DND-41 (cell line): ENCODE measurements at regions not wholly inside any gene's neighbourhood (a gene's known extent, or its start where the extent isn't known, plus 50 kb on each side); places are given as distances from the start of the nearest gene placed in this dataset.

Experiments
- ATAC-seq: fragments of 200-7000 bp; cut with Tn5 transposase; 3 replicates; pipeline ENCODE4 v1.9.1; 2021; ENCODE audit warnings: low read depth; ENCODE audit not compliant: insufficient read depth
- DNase-seq: peaks from one replicate; pipeline ENCODE4 v3.0.0-alpha.2; 2020
- H2AFZ ChIP-seq: 2 replicates; pipeline ENCODE4 v1.6.0; 2012; ENCODE audit warnings: low read depth, low read length
- H3K27ac ChIP-seq: 2 replicates; pipeline ENCODE4 v1.5.1; 2012; ENCODE audit warnings: low read length, inconsistent platforms
- H3K27me3 ChIP-seq: fragments of 200-600 bp; sonication (generic); 2 replicates; pipeline ENCODE4 v1.6.0; 2012; ENCODE audit warnings: low read length, mild to moderate bottlenecking, inconsistent platforms; ENCODE audit not compliant: insufficient read depth, poor library complexity
- H3K36me3 ChIP-seq: 2 replicates; pipeline ENCODE4 v1.5.1; 2012; ENCODE audit warnings: low read length, inconsistent platforms; ENCODE audit not compliant: insufficient read depth
- H3K4me1 ChIP-seq: 2 replicates; pipeline ENCODE4 v1.5.1; 2012; ENCODE audit warnings: mild to moderate bottlenecking, low read length; ENCODE audit not compliant: insufficient read depth
- H3K4me2 ChIP-seq: 2 replicates; pipeline ENCODE4 v1.6.0; 2012; ENCODE audit warnings: mild to moderate bottlenecking, moderate library complexity, low read length, inconsistent platforms; ENCODE audit not compliant: insufficient read depth
- H3K4me3 ChIP-seq, 2 experiments: fragments of 200-600 bp in 1 of 2; shearing (Covaris generic) in 1 of 2; 2 replicates each; pipeline ENCODE4 v1.5.1; 2012 to 2016; ENCODE audit warnings: inconsistent platforms in 2 of 2, low read length in 2 of 2, mild to moderate bottlenecking in 2 of 2, low read depth in 1 of 2, moderate library complexity in 1 of 2
- H3K79me2 ChIP-seq: 2 replicates; pipeline ENCODE4 v1.6.0; 2012; ENCODE audit warnings: low read length, inconsistent platforms; ENCODE audit not compliant: insufficient read depth
- H3K9ac ChIP-seq: 2 replicates; pipeline ENCODE4 v1.6.0; 2012; ENCODE audit warnings: low read depth, mild to moderate bottlenecking, inconsistent platforms, low read length, moderate library complexity
- H3K9me3 ChIP-seq: 2 replicates; pipeline ENCODE4 v1.5.1; 2012; ENCODE audit warnings: low read length, moderate library complexity, mild to moderate bottlenecking, inconsistent platforms; ENCODE audit not compliant: insufficient read depth, severe bottlenecking
- H4K20me1 ChIP-seq: 2 replicates; pipeline ENCODE4 v1.6.0; 2012; ENCODE audit warnings: low read length; ENCODE audit not compliant: insufficient read depth
- CTCF ChIP-seq: IDR thresholded peaks from 2 replicates; pipeline ENCODE4 v1.5.1; 2012; ENCODE audit warnings: borderline replicate concordance, low read length, moderate library complexity, mild to moderate bottlenecking; ENCODE audit not compliant: poor library complexity, severe bottlenecking; ENCODE audit errors: extremely low read depth
- EZH2 ChIP-seq: IDR thresholded peaks from 3 replicates; pipeline ENCODE4 v1.6.1; 2012; ENCODE audit warnings: borderline replicate concordance, low read depth, mild to moderate bottlenecking, moderate library complexity, low read length, inconsistent platforms; ENCODE audit not compliant: severe bottlenecking

GRCh38 chr14:96631030-96631429 lies 128.8 kb downstream of the PAPOLA start:
- no peaks in the 10 kb centered on the region for H3K36me3 ChIP-seq
- no peaks in the 10 kb centered on the region for H3K9me3 ChIP-seq
- H3K27me3 ChIP-seq, result peaks cover 7% of the 10 kb centered on the region
- no peak overlapping the region for H2AFZ ChIP-seq
- no peak overlapping the region for H3K9ac ChIP-seq
- no peak for ATAC-seq
- H3K4me3 ChIP-seq, result no peak overlapping the region
- no peaks in the 10 kb centered on the region for H3K4me1 ChIP-seq
- TF ChIP-seq CTCF (no peak), EZH2 (no peak)
- H3K79me2 ChIP-seq, result no peaks in the 10 kb centered on the region
- no peak for DNase-seq
- no peak overlapping the region for H3K4me2 ChIP-seq
- H4K20me1 ChIP-seq, result no peaks in the 10 kb centered on the region
- no peak overlapping the region for H3K27ac ChIP-seq

- Histone ChIP-seq H3K9me3 (no peaks in the 10 kb centered on the region), H3K36me3 (no peaks in the 10 kb centered on the region), H3K27me3 (peaks cover 7% of the 10 kb centered on the region), H2AFZ (no peak overlapping the region), H3K4me3 (no peak overlapping the region), H3K4me2 (no peak overlapping the region), H3K9ac (no peak overlapping the region), H3K27ac (no peak overlapping the region), H4K20me1 (no peaks in the 10 kb centered on the region), H3K4me1 (no peaks in the 10 kb centered on the region), H3K79me2 (no peaks in the 10 kb centered on the region)
- no peak for TF ChIP-seq EZH2
- no peak for TF ChIP-seq CTCF
- ATAC-seq (peak; percentile 59; the same call in 2 of the 3 replicates), DNase-seq (no peak)
Observed at GRCh38 chr14:96631621-96632362, 129.6 kb downstream of the PAPOLA start.

- H3K4me3 ChIP-seq, result no peak overlapping the region
- DNase-seq (no peak), ATAC-seq (0 out of 3 replicates have a peak, but pooled peaks have one; percentile 49)
- no peaks in the 10 kb centered on the region for H4K20me1 ChIP-seq
- no peaks in the 10 kb centered on the region for H3K4me1 ChIP-seq
- no peaks in the 10 kb centered on the region for H3K79me2 ChIP-seq
- H3K9ac ChIP-seq, result no peak overlapping the region
- no peak overlapping the region for H2AFZ ChIP-seq
- H3K4me2 ChIP-seq, result no peak overlapping the region
- no peak for TF ChIP-seq CTCF
- TF ChIP-seq EZH2, result no peak
- H3K27ac ChIP-seq, result no peak overlapping the region
- H3K36me3 ChIP-seq, result no peaks in the 10 kb centered on the region
- peaks cover 3% of the 10 kb centered on the region for H3K27me3 ChIP-seq
- H3K9me3 ChIP-seq, result no peaks in the 10 kb centered on the region
Observed at GRCh38 chr14:96632363-96632758, 130.2 kb downstream of the PAPOLA start.
